Stomach (tissue), 8 donors: ENCODE measurements at regions not wholly inside any gene's neighbourhood (a gene's known extent, or its start where the extent isn't known, plus 50 kb on each side); places are given as distances from the start of the nearest gene placed in this dataset.

Source experiments
- DNase-seq, 2 donors: peaks; one replicate each; pipeline versions ENCODE4 v3.0.0 to v3.0.0-alpha.2; 2013 to 2019
- H3K27ac ChIP-seq, 5 donors: fragments of 200-600 bp in 4 of 5; sonication (generic) in 4 of 5; one replicate each; pipeline ENCODE4 v1.5.1; 2013 to 2019; ENCODE audit warnings: mild to moderate bottlenecking in 1 of 5, moderate library complexity in 1 of 5
- H3K27me3 ChIP-seq, 3 donors: fragments of 200-600 bp; sonication (generic); one replicate each; pipeline ENCODE4 v1.5.1; 2017 to 2019; ENCODE audit warnings: mixed run types in 1 of 3
- H3K36me3 ChIP-seq, 4 donors: fragments of 200-600 bp; sonication (generic); 1 replicate in 3 of 4; 2 replicates in 1 of 4; pipeline ENCODE4 v1.5.1; 2016 to 2019
- H3K4me1 ChIP-seq, 4 donors: fragments of 200-600 bp; sonication (generic); one replicate each; pipeline ENCODE4 v1.5.1; 2016 to 2019
- H3K4me3 ChIP-seq, 4 donors: fragments of 200-600 bp; sonication (generic) in 3 of 4; one replicate each; pipeline ENCODE4 v1.5.1; 2016 to 2019; ENCODE audit warnings: mild to moderate bottlenecking in 1 of 4
- H3K9me3 ChIP-seq, 4 donors: fragments of 200-600 bp; sonication (generic); one replicate each; pipeline ENCODE4 v1.5.1; 2016 to 2019
- EP300 ChIP-seq: sonication (generic); formaldehyde crosslinking; IDR thresholded peaks from one replicate; pipeline ENCODE4 v1.6.1; 2017; ENCODE audit warnings: antibody characterized with exemption
- POLR2A ChIP-seq, 4 donors: fragments of 450-650 bp; IDR thresholded peaks; one replicate each; pipeline ENCODE4 v1.6.1; 2016; ENCODE audit warnings: antibody characterized with exemption in 4 of 4, control low read depth in 2 of 4, mild to moderate bottlenecking in 1 of 4, moderate library complexity in 1 of 4
- POLR2AphosphoS5 ChIP-seq, 3 donors: sonication (generic); formaldehyde crosslinking; IDR thresholded peaks; one replicate each; pipeline ENCODE4 v1.6.1; 2016; ENCODE audit warnings: antibody characterized with exemption in 3 of 3
- WGBS, 5 donors: extraction: QIAGEN DNeasy Blood & Tissue Kit in 3 of 5; methylation state at CpG; one replicate each; pipeline versions ENCODE4 v1.1.5 to v1.1.7; 2013 to 2018; 5-methylcytosine and 5-hydroxymethylcytosine counted together
- intact Hi-C: fragments of 100-400 bp; cut with DNase I; formaldehyde crosslinking; loops from one replicate; pipeline ENCODE4 v1.15.1; 2023; ENCODE audit warnings: low total_unique reads
- TF ChIP-seq, protein P1 (sequence below), 7 experiments: fragments of 450-650 bp in 4 of 7; fragments of 200-600 bp in 3 of 7; sonication (generic) in 3 of 7; IDR thresholded peaks; one replicate each; pipeline ENCODE4 v1.5.1; 2016 to 2019; ENCODE audit warnings: antibody characterized with exemption in 7 of 7, control low read depth in 2 of 7, mild to moderate bottlenecking in 1 of 7
- donor health status: healthy with polysubstance abuse.
- donor health status: Bipolar disorder and iron deficiency.
- donor health status: healthy.

DNA sequence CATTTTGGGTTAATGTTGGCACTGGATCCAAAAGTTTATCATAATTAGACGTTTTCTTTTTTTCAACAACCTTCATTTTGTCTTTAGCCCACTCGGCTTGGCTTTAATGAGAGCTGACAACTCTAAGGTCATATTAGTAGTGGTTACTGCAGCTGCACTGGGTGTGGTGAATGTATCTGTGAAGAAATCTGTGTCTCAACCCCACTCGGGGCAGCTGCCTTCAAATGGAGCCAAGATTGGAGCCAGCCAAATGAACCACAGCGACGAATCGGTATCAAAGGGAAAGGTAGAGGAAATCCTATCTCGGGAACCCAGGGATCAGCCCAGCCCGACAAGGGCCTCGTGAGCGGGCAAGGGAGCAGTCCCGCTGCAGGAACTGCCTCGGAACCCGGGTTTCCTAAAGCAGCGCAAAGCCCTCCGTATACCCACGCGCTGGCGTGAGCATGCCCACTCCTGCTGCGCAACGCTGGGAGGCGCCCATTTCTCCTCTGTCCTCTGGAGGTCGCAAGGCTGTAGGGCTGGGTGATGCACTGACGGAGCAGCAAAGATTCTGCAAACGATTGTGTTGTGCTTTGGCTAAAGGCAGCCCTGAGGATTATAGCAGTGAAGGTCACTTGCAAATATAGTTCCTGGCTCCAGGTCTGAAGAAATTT is 98.7 kb upstream of the MBL2 start:
- H3K27me3 ChIP-seq: no peaks in the 10 kb centered on the region
- no peak for DNase-seq
- intact Hi-C loops: no loop called here
- no peak overlapping the region for H3K4me3 ChIP-seq
- no peaks in the 10 kb centered on the region for H3K4me1 ChIP-seq
- H3K36me3 ChIP-seq: no peaks in the 10 kb centered on the region
- H3K9me3 ChIP-seq: peaks cover 0 to 10% (median 0%) of the 10 kb centered on the region in 4 donors
- TF ChIP-seq POLR2AphosphoS5 (IDR thresholded peaks at IDR 0.05): no peak
- TF ChIP-seq, protein P1, sequence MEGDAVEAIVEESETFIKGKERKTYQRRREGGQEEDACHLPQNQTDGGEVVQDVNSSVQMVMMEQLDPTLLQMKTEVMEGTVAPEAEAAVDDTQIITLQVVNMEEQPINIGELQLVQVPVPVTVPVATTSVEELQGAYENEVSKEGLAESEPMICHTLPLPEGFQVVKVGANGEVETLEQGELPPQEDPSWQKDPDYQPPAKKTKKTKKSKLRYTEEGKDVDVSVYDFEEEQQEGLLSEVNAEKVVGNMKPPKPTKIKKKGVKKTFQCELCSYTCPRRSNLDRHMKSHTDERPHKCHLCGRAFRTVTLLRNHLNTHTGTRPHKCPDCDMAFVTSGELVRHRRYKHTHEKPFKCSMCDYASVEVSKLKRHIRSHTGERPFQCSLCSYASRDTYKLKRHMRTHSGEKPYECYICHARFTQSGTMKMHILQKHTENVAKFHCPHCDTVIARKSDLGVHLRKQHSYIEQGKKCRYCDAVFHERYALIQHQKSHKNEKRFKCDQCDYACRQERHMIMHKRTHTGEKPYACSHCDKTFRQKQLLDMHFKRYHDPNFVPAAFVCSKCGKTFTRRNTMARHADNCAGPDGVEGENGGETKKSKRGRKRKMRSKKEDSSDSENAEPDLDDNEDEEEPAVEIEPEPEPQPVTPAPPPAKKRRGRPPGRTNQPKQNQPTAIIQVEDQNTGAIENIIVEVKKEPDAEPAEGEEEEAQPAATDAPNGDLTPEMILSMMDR (IDR thresholded peaks at IDR 0.05): no peak
- TF ChIP-seq POLR2A (IDR thresholded peaks at IDR 0.05): no peak
- TF ChIP-seq EP300: no peak
- H3K27ac ChIP-seq: no peak overlapping the region
- WGBS, 5 donors: 76 to 84% (median 83%) methylated on average over 24 of the region's 24 CpGs

DNA sequence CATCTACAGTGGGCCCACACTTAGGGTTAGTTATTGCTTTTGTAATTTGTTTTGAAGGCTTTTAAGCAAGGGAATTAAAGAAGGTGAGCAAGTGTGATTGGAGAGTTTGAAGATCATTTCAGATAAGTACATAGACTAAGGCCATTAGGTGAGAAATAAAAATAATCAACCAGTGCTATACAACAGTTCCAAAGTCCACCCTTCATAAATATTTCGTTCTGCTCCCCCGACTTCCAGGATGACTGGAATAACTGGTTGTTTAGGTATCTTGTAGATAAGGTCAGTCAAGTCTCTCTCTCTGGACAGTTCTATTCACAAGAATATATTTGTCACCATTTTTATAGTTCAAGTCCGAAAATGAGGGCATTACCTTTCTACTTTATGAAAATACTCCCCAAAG is 98.0 kb upstream of the MBL2 start:
- Histone ChIP-seq H3K4me3 (no peak overlapping the region), H3K27ac (no peak overlapping the region), H3K27me3 (no peaks in the 10 kb centered on the region), H3K9me3 (peaks cover 0 to 10% (median 0%) of the 10 kb centered on the region in 4 donors), H3K36me3 (no peaks in the 10 kb centered on the region), H3K4me1 (no peaks in the 10 kb centered on the region)
- TF ChIP-seq, protein P1 (IDR thresholded peaks at IDR 0.05): no peak
- TF ChIP-seq EP300 (no peak), POLR2AphosphoS5 (IDR thresholded peaks at IDR 0.05) (no peak), POLR2A (IDR thresholded peaks at IDR 0.05) (no peak)
- no peak for DNase-seq
- 26 to 55% (median 51%) methylated on average over 3 of the region's 3 CpGs for WGBS, 5 donors
- intact Hi-C loops: no loop called here

DNA sequence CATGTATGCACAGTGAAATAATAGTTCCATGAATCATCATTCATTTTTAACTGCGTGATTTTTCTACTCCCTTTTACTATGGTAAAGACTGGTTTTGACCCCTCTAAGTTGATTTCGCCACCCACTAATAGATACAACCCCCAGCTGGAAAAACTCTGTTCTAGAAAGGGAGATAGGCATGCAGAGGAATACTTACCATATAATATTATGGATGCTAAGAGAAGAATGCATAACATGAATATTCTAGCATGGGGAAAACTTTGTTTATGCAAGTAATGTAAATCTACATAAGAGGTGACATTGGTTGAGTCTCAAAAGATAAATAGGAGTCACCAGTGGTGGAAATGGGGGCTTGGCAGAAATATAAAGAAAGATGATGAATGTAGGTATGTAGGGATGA is 97.3 kb upstream of the MBL2 start:
- no peak overlapping the region for H3K27ac ChIP-seq
- intact Hi-C loops: no loop called here
- DNase-seq: no peak
- 83 to 89% (median 87%) methylated on average over 2 of the region's 2 CpGs for WGBS, 5 donors
- H3K4me3 ChIP-seq: no peak overlapping the region
- no peaks in the 10 kb centered on the region for H3K27me3 ChIP-seq
- TF ChIP-seq POLR2AphosphoS5 (IDR thresholded peaks at IDR 0.05) (no peak), POLR2A (IDR thresholded peaks at IDR 0.05) (no peak), EP300 (no peak)
- TF ChIP-seq, protein P1 (IDR thresholded peaks at IDR 0.05): no peak
- no peaks in the 10 kb centered on the region for H3K4me1 ChIP-seq
- no peaks in the 10 kb centered on the region for H3K36me3 ChIP-seq
- H3K9me3 ChIP-seq: peaks cover 0 to 10% (median 0%) of the 10 kb centered on the region in 4 donors

DNA sequence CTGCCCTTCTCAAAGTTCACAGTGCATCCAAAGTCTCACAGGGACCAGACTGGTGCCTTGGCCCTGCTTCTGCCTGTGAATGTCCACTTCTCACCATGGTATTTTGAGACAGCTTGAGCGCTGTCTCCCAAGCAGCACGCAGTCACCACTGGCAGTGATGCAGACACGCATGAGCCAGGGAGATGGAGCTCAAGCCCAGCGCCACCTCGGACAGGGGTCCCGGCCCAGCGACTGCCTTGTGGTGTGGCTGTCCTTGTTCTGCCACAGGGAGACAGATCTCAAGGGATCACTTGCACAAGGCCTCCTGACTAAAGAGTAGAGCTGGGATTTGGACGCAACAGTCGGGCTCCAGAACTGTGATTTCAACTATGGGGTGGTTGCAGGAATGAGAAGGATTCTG is 92.6 kb upstream of the MBL2 start:
- H3K27ac ChIP-seq: no peak overlapping the region
- TF ChIP-seq POLR2AphosphoS5 (IDR thresholded peaks at IDR 0.05) (no peak), EP300 (no peak), POLR2A (IDR thresholded peaks at IDR 0.05) (no peak)
- TF ChIP-seq, protein P1 (IDR thresholded peaks at IDR 0.05): no peak
- H3K27me3 ChIP-seq: no peaks in the 10 kb centered on the region
- 83 to 98% (median 97%) methylated on average over 2 to 9 of the region's 9 CpGs for WGBS, 5 donors
- intact Hi-C loops: no loop called here
- no peaks in the 10 kb centered on the region for H3K36me3 ChIP-seq
- DNase-seq: no peak
- H3K4me1 ChIP-seq: no peaks in the 10 kb centered on the region
- H3K9me3 ChIP-seq: peaks cover 0 to 10% (median 0%) of the 10 kb centered on the region in 4 donors
- H3K4me3 ChIP-seq: no peak overlapping the region
